ENCODE measurements at regions not wholly inside any gene's neighbourhood (a gene's known extent, or its start where the extent isn't known, plus 50 kb on each side); places are given as distances from the start of the nearest gene placed in this dataset.

- DNase-seq (ENCODE audit: low read depth in 2 of 3, low spot score in 2 of 3): no peak
Observed at GRCh38 chr2:57119141-57119540, 927.5 kb upstream of the VRK2 start.

- DNase-seq (ENCODE audit: low read depth in 2 of 3, low spot score in 2 of 3): no peak
Observed at GRCh38 chr2:57126410-57126809, 920.2 kb upstream of the VRK2 start.

GRCh38 chr2:57139179-57139578 lies 907.4 kb upstream of the VRK2 start:
- no peak for DNase-seq (ENCODE audit: low read depth in 2 of 3, low spot score in 2 of 3)

GRCh38 chr2:57141269-57141668 lies 905.3 kb upstream of the VRK2 start:
- no peak for DNase-seq (ENCODE audit: low read depth in 2 of 3, low spot score in 2 of 3)

- DNase-seq (ENCODE audit: low read depth in 2 of 3, low spot score in 2 of 3): no peak
Observed at GRCh38 chr2:57146951-57147350, 899.7 kb upstream of the VRK2 start.

GRCh38 chr2:57156231-57156924 lies 890.2 kb upstream of the VRK2 start:
- DNase-seq (ENCODE audit: low read depth in 2 of 3, low spot score in 2 of 3): no peak

- no peak for DNase-seq (ENCODE audit: low read depth in 2 of 3, low spot score in 2 of 3)
Observed at GRCh38 chr2:57160976-57161375, 885.6 kb upstream of the VRK2 start.

GRCh38 chr2:57177176-57177575 lies 869.4 kb upstream of the VRK2 start:
- no peak for DNase-seq (ENCODE audit: low read depth in 2 of 3, low spot score in 2 of 3)

- no peak for DNase-seq (ENCODE audit: low read depth in 2 of 3, low spot score in 2 of 3)
Observed at GRCh38 chr2:57180042-57180567, 866.5 kb upstream of the VRK2 start.

- no peak for DNase-seq (ENCODE audit: low read depth in 2 of 3, low spot score in 2 of 3)
Observed at GRCh38 chr2:57180678-57181077, 865.9 kb upstream of the VRK2 start.

- no peak for DNase-seq (ENCODE audit: low read depth in 2 of 3, low spot score in 2 of 3)
Observed at GRCh38 chr2:57181315-57182038, 865.1 kb upstream of the VRK2 start.

- no peak for DNase-seq (ENCODE audit: low read depth in 2 of 3, low spot score in 2 of 3)
Observed at GRCh38 chr2:57182916-57183315, 863.7 kb upstream of the VRK2 start.

- no peak for DNase-seq (ENCODE audit: low read depth in 2 of 3, low spot score in 2 of 3)
Observed at GRCh38 chr2:57185568-57185967, 861.0 kb upstream of the VRK2 start.

- DNase-seq (ENCODE audit: low read depth in 2 of 3, low spot score in 2 of 3): no peak
Observed at GRCh38 chr2:57190007-57190406, 856.6 kb upstream of the VRK2 start.

GRCh38 chr2:57199663-57200062 lies 846.9 kb upstream of the VRK2 start:
- no peak for DNase-seq (ENCODE audit: low read depth in 2 of 3, low spot score in 2 of 3)

GRCh38 chr2:57204364-57204763 lies 842.2 kb upstream of the VRK2 start:
- DNase-seq (ENCODE audit: low read depth in 2 of 3, low spot score in 2 of 3): no peak

- no peak for DNase-seq (ENCODE audit: low read depth in 2 of 3, low spot score in 2 of 3)
Observed at GRCh38 chr2:57205241-57205640, 841.4 kb upstream of the VRK2 start.

GRCh38 chr2:57207191-57207590 lies 839.4 kb upstream of the VRK2 start:
- no peak for DNase-seq (ENCODE audit: low read depth in 2 of 3, low spot score in 2 of 3)

GRCh38 chr2:57209799-57210198 lies 836.8 kb upstream of the VRK2 start:
- no peak for DNase-seq (ENCODE audit: low read depth in 2 of 3, low spot score in 2 of 3)

- DNase-seq (ENCODE audit: low read depth in 2 of 3, low spot score in 2 of 3): no peak
Observed at GRCh38 chr2:57210855-57211254, 835.8 kb upstream of the VRK2 start.

- no peak for DNase-seq (ENCODE audit: low read depth in 2 of 3, low spot score in 2 of 3)
Observed at GRCh38 chr2:57217013-57217412, 829.6 kb upstream of the VRK2 start.

- no peak for DNase-seq (ENCODE audit: low read depth in 2 of 3, low spot score in 2 of 3)
Observed at GRCh38 chr2:57218206-57218605, 828.4 kb upstream of the VRK2 start.

All from hematopoietic multipotent progenitor cell (in vitro differentiated cells).